ENCODE measurements at regions not wholly inside any gene's neighbourhood (a gene's known extent, or its start where the extent isn't known, plus 50 kb on each side); places are given as distances from the start of the nearest gene placed in this dataset.

DNA sequence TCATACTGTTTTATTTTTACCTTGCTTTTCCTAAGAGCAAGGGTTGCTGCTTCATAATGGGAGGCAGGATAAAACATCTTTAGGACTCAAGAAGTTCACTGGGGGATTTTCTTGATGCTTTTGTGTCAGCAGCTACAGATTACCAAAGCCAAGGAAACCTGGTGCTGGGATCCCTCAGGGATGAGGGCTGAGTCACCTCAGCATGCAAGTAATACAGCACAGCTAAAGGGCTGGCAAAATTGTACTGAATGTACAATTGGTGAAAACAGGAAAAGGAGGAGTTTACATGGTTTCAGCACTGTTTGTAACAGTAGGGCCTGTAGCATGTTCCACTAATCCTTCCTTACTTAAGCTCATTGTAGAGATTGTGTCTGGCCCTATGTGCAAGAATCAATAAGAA lies 1056.8 kb downstream of the SORCS1 start (continued):
- TF ChIP-seq, protein P1, sequence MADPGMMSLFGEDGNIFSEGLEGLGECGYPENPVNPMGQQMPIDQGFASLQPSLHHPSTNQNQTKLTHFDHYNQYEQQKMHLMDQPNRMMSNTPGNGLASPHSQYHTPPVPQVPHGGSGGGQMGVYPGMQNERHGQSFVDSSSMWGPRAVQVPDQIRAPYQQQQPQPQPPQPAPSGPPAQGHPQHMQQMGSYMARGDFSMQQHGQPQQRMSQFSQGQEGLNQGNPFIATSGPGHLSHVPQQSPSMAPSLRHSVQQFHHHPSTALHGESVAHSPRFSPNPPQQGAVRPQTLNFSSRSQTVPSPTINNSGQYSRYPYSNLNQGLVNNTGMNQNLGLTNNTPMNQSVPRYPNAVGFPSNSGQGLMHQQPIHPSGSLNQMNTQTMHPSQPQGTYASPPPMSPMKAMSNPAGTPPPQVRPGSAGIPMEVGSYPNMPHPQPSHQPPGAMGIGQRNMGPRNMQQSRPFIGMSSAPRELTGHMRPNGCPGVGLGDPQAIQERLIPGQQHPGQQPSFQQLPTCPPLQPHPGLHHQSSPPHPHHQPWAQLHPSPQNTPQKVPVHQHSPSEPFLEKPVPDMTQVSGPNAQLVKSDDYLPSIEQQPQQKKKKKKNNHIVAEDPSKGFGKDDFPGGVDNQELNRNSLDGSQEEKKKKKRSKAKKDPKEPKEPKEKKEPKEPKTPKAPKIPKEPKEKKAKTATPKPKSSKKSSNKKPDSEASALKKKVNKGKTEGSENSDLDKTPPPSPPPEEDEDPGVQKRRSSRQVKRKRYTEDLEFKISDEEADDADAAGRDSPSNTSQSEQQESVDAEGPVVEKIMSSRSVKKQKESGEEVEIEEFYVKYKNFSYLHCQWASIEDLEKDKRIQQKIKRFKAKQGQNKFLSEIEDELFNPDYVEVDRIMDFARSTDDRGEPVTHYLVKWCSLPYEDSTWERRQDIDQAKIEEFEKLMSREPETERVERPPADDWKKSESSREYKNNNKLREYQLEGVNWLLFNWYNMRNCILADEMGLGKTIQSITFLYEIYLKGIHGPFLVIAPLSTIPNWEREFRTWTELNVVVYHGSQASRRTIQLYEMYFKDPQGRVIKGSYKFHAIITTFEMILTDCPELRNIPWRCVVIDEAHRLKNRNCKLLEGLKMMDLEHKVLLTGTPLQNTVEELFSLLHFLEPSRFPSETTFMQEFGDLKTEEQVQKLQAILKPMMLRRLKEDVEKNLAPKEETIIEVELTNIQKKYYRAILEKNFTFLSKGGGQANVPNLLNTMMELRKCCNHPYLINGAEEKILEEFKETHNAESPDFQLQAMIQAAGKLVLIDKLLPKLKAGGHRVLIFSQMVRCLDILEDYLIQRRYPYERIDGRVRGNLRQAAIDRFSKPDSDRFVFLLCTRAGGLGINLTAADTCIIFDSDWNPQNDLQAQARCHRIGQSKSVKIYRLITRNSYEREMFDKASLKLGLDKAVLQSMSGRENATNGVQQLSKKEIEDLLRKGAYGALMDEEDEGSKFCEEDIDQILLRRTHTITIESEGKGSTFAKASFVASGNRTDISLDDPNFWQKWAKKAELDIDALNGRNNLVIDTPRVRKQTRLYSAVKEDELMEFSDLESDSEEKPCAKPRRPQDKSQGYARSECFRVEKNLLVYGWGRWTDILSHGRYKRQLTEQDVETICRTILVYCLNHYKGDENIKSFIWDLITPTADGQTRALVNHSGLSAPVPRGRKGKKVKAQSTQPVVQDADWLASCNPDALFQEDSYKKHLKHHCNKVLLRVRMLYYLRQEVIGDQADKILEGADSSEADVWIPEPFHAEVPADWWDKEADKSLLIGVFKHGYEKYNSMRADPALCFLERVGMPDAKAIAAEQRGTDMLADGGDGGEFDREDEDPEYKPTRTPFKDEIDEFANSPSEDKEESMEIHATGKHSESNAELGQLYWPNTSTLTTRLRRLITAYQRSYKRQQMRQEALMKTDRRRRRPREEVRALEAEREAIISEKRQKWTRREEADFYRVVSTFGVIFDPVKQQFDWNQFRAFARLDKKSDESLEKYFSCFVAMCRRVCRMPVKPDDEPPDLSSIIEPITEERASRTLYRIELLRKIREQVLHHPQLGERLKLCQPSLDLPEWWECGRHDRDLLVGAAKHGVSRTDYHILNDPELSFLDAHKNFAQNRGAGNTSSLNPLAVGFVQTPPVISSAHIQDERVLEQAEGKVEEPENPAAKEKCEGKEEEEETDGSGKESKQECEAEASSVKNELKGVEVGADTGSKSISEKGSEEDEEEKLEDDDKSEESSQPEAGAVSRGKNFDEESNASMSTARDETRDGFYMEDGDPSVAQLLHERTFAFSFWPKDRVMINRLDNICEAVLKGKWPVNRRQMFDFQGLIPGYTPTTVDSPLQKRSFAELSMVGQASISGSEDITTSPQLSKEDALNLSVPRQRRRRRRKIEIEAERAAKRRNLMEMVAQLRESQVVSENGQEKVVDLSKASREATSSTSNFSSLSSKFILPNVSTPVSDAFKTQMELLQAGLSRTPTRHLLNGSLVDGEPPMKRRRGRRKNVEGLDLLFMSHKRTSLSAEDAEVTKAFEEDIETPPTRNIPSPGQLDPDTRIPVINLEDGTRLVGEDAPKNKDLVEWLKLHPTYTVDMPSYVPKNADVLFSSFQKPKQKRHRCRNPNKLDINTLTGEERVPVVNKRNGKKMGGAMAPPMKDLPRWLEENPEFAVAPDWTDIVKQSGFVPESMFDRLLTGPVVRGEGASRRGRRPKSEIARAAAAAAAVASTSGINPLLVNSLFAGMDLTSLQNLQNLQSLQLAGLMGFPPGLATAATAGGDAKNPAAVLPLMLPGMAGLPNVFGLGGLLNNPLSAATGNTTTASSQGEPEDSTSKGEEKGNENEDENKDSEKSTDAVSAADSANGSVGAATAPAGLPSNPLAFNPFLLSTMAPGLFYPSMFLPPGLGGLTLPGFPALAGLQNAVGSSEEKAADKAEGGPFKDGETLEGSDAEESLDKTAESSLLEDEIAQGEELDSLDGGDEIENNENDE (IDR thresholded peaks at IDR 0.05; ENCODE audit: insufficient replicate concordance, low read length) = no peak
- no peak for TF ChIP-seq SUZ12 (IDR thresholded peaks at IDR 0.05; ENCODE audit: low read length)
- TF ChIP-seq JUN (IDR thresholded peaks at IDR 0.05; ENCODE audit: low read depth, low read length) = no peak
- TF ChIP-seq, protein P2, sequence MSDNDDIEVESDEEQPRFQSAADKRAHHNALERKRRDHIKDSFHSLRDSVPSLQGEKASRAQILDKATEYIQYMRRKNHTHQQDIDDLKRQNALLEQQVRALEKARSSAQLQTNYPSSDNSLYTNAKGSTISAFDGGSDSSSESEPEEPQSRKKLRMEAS (IDR thresholded peaks at IDR 0.05) = no peak
- no peak for TF ChIP-seq RBBP5 (IDR thresholded peaks at IDR 0.05; ENCODE audit: borderline replicate concordance, low read depth, low read length)
- no peak for TF ChIP-seq BRCA1 (IDR thresholded peaks at IDR 0.05; ENCODE audit: low read depth, low read length)
- no peak for TF ChIP-seq HDAC2 (IDR thresholded peaks at IDR 0.05; ENCODE audit: borderline replicate concordance in 1 of 2, low read depth in 2 of 2, low read length in 2 of 2)
- no peak for TF ChIP-seq TAF1 (IDR thresholded peaks at IDR 0.05; ENCODE audit: low read depth, low read length)
- no peak for TF ChIP-seq KDM5A (IDR thresholded peaks at IDR 0.05; ENCODE audit: low read length)
- no peak for TF ChIP-seq SP2 (IDR thresholded peaks at IDR 0.05; ENCODE audit: low read length)
- TF ChIP-seq YY1 (IDR thresholded peaks at IDR 0.05; ENCODE audit: low read depth, low read length) = no peak
